Liver (tissue), 3 donors: ENCODE measurements at regions not wholly inside any gene's neighbourhood (a gene's known extent, or its start where the extent isn't known, plus 50 kb on each side); places are given as distances from the start of the nearest gene placed in this dataset.

Source experiments
- EGR1 ChIP-seq, 2 donors: IDR thresholded peaks; 2 replicates each; pipeline ENCODE4 v1.6.1; 2016 to 2018; ENCODE audit warnings: antibody characterized with exemption in 2 of 2, low read depth in 2 of 2
- JUND ChIP-seq, 2 donors: IDR thresholded peaks; 2 replicates each; pipeline ENCODE4 v1.6.1; 2016; ENCODE audit warnings: antibody characterized with exemption in 2 of 2
- RXRA ChIP-seq, 2 donors: IDR thresholded peaks; 2 replicates each; pipeline ENCODE4 v1.6.1; 2017 to 2018; ENCODE audit warnings: antibody characterized with exemption in 2 of 2, mild to moderate bottlenecking in 1 of 2
- TAF1 ChIP-seq: conservative IDR thresholded peaks from 2 replicates; pipeline ENCODE4 v1.6.1; 2016; ENCODE audit warnings: antibody characterized with exemption, mild to moderate bottlenecking
- YY1 ChIP-seq: IDR thresholded peaks from 2 replicates; pipeline ENCODE4 v1.6.1; 2016; ENCODE audit warnings: antibody characterized with exemption, mild to moderate bottlenecking
- TF ChIP-seq, protein P1 (sequence below): fragments of 150-350 bp; IDR thresholded peaks from 2 replicates; pipeline ENCODE4 v1.5.1; 2017; ENCODE audit warnings: improper control_type of control experiment, low read depth, low read length; ENCODE audit not compliant: missing input control
- TF ChIP-seq, protein P2 (sequence below): IDR thresholded peaks from 2 replicates; pipeline ENCODE4 v1.6.1; 2016; ENCODE audit warnings: antibody characterized with exemption
- TF ChIP-seq, protein P3 (sequence below): IDR thresholded peaks from 2 replicates; pipeline ENCODE4 v1.6.1; 2016; ENCODE audit warnings: antibody characterized with exemption, mild to moderate bottlenecking
- TF ChIP-seq, protein P4 (sequence below): IDR thresholded peaks from 2 replicates; pipeline ENCODE4 v1.6.1; 2016; ENCODE audit warnings: antibody characterized with exemption
- donor health status: healthy.
- donor health status: healthy.

DNA sequence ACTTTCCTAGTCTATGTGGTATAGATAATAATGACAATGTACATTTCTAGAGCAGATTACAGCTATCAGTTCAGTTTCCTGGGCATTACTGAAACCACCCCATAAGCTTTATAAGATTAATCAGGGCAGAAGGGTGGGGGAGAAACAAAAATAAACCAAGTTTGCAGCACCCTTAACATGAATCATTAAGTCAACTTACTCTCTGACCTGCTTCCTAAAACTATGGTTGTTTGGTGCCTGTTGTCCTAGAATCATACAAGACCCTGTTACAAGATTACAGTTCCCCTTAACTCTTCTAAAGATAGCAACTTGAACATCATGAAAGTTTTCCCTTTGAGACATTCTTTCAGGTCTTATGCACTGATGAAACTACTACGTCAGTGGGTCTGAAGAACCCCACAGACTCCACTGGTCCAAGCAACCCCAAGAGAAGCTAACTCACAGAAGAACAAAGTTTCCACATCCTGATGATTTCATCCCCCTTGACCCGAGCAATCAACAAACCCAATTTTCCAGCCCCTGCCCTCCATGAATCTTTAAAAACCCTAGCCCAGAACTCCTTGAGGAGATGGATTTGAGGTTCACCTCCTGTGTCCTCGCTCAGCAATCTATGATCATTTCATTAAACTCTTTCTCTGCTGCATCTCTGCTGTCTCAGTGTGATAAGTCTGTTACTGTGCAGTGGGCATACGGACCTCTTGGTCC lies 336.5 kb downstream of the FOXO1 start:
- TF ChIP-seq, protein P1, sequence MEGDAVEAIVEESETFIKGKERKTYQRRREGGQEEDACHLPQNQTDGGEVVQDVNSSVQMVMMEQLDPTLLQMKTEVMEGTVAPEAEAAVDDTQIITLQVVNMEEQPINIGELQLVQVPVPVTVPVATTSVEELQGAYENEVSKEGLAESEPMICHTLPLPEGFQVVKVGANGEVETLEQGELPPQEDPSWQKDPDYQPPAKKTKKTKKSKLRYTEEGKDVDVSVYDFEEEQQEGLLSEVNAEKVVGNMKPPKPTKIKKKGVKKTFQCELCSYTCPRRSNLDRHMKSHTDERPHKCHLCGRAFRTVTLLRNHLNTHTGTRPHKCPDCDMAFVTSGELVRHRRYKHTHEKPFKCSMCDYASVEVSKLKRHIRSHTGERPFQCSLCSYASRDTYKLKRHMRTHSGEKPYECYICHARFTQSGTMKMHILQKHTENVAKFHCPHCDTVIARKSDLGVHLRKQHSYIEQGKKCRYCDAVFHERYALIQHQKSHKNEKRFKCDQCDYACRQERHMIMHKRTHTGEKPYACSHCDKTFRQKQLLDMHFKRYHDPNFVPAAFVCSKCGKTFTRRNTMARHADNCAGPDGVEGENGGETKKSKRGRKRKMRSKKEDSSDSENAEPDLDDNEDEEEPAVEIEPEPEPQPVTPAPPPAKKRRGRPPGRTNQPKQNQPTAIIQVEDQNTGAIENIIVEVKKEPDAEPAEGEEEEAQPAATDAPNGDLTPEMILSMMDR, result no peak
- TF ChIP-seq JUND (IDR thresholded peaks at IDR 0.05) (no peak), YY1 (no peak), EGR1 (IDR thresholded peaks at IDR 0.05; ENCODE audit: low read depth in 2 of 2) (no peak), TAF1 (no peak), RXRA (IDR thresholded peaks at IDR 0.05) (no peak)
- TF ChIP-seq, protein P2, sequence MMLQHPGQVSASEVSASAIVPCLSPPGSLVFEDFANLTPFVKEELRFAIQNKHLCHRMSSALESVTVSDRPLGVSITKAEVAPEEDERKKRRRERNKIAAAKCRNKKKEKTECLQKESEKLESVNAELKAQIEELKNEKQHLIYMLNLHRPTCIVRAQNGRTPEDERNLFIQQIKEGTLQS, result no peak
- TF ChIP-seq, protein P3, sequence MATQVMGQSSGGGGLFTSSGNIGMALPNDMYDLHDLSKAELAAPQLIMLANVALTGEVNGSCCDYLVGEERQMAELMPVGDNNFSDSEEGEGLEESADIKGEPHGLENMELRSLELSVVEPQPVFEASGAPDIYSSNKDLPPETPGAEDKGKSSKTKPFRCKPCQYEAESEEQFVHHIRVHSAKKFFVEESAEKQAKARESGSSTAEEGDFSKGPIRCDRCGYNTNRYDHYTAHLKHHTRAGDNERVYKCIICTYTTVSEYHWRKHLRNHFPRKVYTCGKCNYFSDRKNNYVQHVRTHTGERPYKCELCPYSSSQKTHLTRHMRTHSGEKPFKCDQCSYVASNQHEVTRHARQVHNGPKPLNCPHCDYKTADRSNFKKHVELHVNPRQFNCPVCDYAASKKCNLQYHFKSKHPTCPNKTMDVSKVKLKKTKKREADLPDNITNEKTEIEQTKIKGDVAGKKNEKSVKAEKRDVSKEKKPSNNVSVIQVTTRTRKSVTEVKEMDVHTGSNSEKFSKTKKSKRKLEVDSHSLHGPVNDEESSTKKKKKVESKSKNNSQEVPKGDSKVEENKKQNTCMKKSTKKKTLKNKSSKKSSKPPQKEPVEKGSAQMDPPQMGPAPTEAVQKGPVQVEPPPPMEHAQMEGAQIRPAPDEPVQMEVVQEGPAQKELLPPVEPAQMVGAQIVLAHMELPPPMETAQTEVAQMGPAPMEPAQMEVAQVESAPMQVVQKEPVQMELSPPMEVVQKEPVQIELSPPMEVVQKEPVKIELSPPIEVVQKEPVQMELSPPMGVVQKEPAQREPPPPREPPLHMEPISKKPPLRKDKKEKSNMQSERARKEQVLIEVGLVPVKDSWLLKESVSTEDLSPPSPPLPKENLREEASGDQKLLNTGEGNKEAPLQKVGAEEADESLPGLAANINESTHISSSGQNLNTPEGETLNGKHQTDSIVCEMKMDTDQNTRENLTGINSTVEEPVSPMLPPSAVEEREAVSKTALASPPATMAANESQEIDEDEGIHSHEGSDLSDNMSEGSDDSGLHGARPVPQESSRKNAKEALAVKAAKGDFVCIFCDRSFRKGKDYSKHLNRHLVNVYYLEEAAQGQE, result no peak
- TF ChIP-seq, protein P4, sequence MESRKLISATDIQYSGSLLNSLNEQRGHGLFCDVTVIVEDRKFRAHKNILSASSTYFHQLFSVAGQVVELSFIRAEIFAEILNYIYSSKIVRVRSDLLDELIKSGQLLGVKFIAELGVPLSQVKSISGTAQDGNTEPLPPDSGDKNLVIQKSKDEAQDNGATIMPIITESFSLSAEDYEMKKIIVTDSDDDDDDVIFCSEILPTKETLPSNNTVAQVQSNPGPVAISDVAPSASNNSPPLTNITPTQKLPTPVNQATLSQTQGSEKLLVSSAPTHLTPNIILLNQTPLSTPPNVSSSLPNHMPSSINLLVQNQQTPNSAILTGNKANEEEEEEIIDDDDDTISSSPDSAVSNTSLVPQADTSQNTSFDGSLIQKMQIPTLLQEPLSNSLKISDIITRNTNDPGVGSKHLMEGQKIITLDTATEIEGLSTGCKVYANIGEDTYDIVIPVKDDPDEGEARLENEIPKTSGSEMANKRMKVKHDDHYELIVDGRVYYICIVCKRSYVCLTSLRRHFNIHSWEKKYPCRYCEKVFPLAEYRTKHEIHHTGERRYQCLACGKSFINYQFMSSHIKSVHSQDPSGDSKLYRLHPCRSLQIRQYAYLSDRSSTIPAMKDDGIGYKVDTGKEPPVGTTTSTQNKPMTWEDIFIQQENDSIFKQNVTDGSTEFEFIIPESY, result no peak
